ENCODE measurements at regions not wholly inside any gene's neighbourhood (a gene's known extent, or its start where the extent isn't known, plus 50 kb on each side); places are given as distances from the start of the nearest gene placed in this dataset.

GRCh38 chr6:12501990-12502389, 211.8 kb downstream of the EDN1 start:
- DNase-seq (ENCODE audit: extremely low read depth, low read depth): no peak

- no peak for DNase-seq (ENCODE audit: extremely low read depth, low read depth)
Observed at GRCh38 chr6:12504325-12504966, 212.1 kb upstream of the PHACTR1 start.

- no peak for DNase-seq (ENCODE audit: extremely low read depth, low read depth)
Observed at GRCh38 chr6:12505486-12505885, 211.1 kb upstream of the PHACTR1 start.

- DNase-seq (ENCODE audit: extremely low read depth, low read depth): no peak
Observed at GRCh38 chr6:12506159-12506558, 210.4 kb upstream of the PHACTR1 start.

GRCh38 chr6:12507636-12508035, 208.9 kb upstream of the PHACTR1 start:
- no peak for DNase-seq (ENCODE audit: extremely low read depth, low read depth)

GRCh38 chr6:12508553-12508952, 208.0 kb upstream of the PHACTR1 start:
- DNase-seq (ENCODE audit: extremely low read depth, low read depth): no peak

- DNase-seq (ENCODE audit: extremely low read depth, low read depth): no peak
Observed at GRCh38 chr6:12509060-12509459, 207.5 kb upstream of the PHACTR1 start.

- no peak for DNase-seq (ENCODE audit: extremely low read depth, low read depth)
Observed at GRCh38 chr6:12516070-12516469, 200.5 kb upstream of the PHACTR1 start.

GRCh38 chr6:12522347-12522746, 194.2 kb upstream of the PHACTR1 start:
- no peak for DNase-seq (ENCODE audit: extremely low read depth, low read depth)

- DNase-seq (ENCODE audit: extremely low read depth, low read depth): no peak
Observed at GRCh38 chr6:12523726-12524125, 192.8 kb upstream of the PHACTR1 start.

- DNase-seq (ENCODE audit: extremely low read depth, low read depth): no peak
Observed at GRCh38 chr6:12525276-12525675, 191.3 kb upstream of the PHACTR1 start.

- DNase-seq (ENCODE audit: extremely low read depth, low read depth): no peak
Observed at GRCh38 chr6:12527339-12527738, 189.2 kb upstream of the PHACTR1 start.

- DNase-seq (ENCODE audit: extremely low read depth, low read depth): no peak
Observed at GRCh38 chr6:12528136-12528535, 188.4 kb upstream of the PHACTR1 start.

GRCh38 chr6:12528581-12529363, 187.8 kb upstream of the PHACTR1 start:
- DNase-seq (ENCODE audit: extremely low read depth, low read depth): no peak

- no peak for DNase-seq (ENCODE audit: extremely low read depth, low read depth)
Observed at GRCh38 chr6:12529364-12530019, 187.1 kb upstream of the PHACTR1 start.

- no peak for DNase-seq (ENCODE audit: extremely low read depth, low read depth)
Observed at GRCh38 chr6:12530345-12530744, 186.2 kb upstream of the PHACTR1 start.

GRCh38 chr6:12533586-12533985, 183.0 kb upstream of the PHACTR1 start:
- DNase-seq (ENCODE audit: extremely low read depth, low read depth): no peak

- DNase-seq (ENCODE audit: extremely low read depth, low read depth): no peak
Observed at GRCh38 chr6:12534069-12534853, 182.3 kb upstream of the PHACTR1 start.

- DNase-seq (ENCODE audit: extremely low read depth, low read depth): no peak
Observed at GRCh38 chr6:12535586-12536314, 180.8 kb upstream of the PHACTR1 start.

GRCh38 chr6:12536416-12536815, 180.2 kb upstream of the PHACTR1 start:
- DNase-seq (ENCODE audit: extremely low read depth, low read depth): no peak
